ENCODE measurements at regions not wholly inside any gene's neighbourhood (a gene's known extent, or its start where the extent isn't known, plus 50 kb on each side); places are given as distances from the start of the nearest gene placed in this dataset.

GRCh38 chr16:86876499-86876898 is 298.1 kb downstream of the FOXL1 start:
- ATAC-seq (replicated peaks; ENCODE audit: extremely low read depth, poor library complexity, severe bottlenecking) = no peak
- Mint-ChIP-seq H3K27me3 (peaks cover 64% of the 10 kb centered on the region), H3K27ac (ENCODE audit: low read depth) (no peak overlapping the region)

GRCh38 chr16:86877108-86877507 is 298.8 kb downstream of the FOXL1 start:
- no peaks in the 10 kb centered on the region for H3K36me3 Mint-ChIP-seq (ENCODE audit: insufficient read depth)
- peaks cover 69% of the 10 kb centered on the region for H3K27me3 Mint-ChIP-seq

More at GRCh38 chr16:86876499-86876898, 298.1 kb downstream of the FOXL1 start:
- DNase-seq (ENCODE audit: low spot score in 2 of 2) = no peak
- Mint-ChIP-seq H3K9me3 (peaks cover 7% of the 10 kb centered on the region), H3K36me3 (ENCODE audit: insufficient read depth) (no peaks in the 10 kb centered on the region), H3K4me1 (no peaks in the 10 kb centered on the region), H3K4me3 (no peak overlapping the region)

DNA sequence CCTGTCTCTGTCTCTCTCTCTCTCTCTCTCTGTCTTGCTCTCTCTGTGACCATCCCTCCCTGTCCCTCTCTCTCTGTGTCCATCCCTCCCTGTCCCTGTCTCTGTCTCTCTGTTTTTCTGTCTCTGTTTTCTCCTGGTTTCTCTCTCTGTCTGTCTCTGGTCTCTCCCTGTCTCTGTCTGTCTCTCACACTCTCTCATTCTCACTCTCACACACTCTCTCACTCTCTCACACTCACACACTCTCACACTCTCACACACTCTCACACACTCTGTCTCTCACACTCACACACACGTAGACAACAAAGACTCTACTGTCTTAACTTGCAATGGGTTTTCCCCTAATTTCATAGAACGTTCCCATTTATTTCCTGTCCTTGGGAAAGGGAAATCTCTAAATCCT is 299.5 kb downstream of the FOXL1 start:
- Mint-ChIP-seq H3K9me3 (peaks cover 7% of the 10 kb centered on the region), H3K4me1 (no peaks in the 10 kb centered on the region), H3K27ac (ENCODE audit: low read depth) (no peak overlapping the region), H3K4me3 (no peak overlapping the region), H3K36me3 (ENCODE audit: insufficient read depth) (no peaks in the 10 kb centered on the region), H3K27me3 (peaks cover 69% of the 10 kb centered on the region)
- ATAC-seq (replicated peaks; ENCODE audit: extremely low read depth, poor library complexity, severe bottlenecking) (no peak), DNase-seq (ENCODE audit: low spot score in 2 of 2) (no peak)

More at GRCh38 chr16:86877108-86877507, 298.8 kb downstream of the FOXL1 start:
- H3K4me3 Mint-ChIP-seq = no peak overlapping the region
- H3K4me1 Mint-ChIP-seq = no peaks in the 10 kb centered on the region
- ATAC-seq (replicated peaks; ENCODE audit: extremely low read depth, poor library complexity, severe bottlenecking) (no peak), DNase-seq (ENCODE audit: low spot score in 2 of 2) (no peak)
- H3K27ac Mint-ChIP-seq (ENCODE audit: low read depth) = no peak overlapping the region
- H3K9me3 Mint-ChIP-seq = peaks cover 7% of the 10 kb centered on the region

DNA sequence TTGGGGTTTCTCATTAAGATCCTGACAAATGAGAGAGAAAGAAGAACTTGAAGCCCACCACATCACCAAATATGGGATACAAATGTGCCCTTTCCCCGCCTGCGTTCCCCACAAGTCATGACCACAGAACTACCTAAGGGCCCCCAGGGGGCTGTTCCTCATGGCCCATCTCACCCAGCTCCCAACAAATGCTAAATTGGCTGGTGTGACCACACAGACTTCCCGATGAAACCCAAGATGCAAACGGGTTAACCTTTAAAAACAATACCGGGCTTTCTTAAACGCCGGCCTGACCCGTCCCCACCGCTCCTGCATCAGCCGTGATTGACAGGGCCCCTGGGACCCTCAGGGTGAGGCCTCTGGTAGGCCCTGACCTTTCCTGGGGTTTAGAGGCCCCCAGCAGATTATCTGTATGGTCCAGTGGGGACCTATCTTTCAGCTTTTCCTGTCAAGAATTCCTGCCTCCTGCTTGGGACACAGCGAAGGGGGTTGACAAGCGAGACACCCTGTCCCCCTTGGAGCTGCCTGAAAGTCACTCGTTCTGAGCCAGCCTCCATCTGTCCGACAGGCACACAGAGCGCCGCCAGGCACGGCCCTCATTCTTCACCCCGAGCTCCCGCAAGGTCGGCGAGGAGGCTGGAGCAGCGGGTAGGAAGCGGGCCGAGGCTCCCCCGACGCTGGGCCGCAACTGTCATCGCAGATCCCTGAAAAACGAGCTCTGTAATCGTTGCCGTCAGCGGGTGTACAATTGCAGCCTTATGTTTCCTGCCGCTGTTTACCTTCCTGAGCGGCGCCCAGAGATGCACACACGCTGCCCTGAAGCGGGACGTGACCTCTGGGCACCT is 300.1 kb downstream of the FOXL1 start:
- Mint-ChIP-seq H3K27ac (ENCODE audit: low read depth) (no peak overlapping the region), H3K4me1 (no peaks in the 10 kb centered on the region), H3K9me3 (peaks cover 7% of the 10 kb centered on the region), H3K4me3 (no peak overlapping the region), H3K27me3 (peaks cover 73% of the 10 kb centered on the region), H3K36me3 (ENCODE audit: insufficient read depth) (no peaks in the 10 kb centered on the region)
- DNase-seq (ENCODE audit: low spot score in 2 of 2) = no peak
- no peak for ATAC-seq (replicated peaks; ENCODE audit: extremely low read depth, poor library complexity, severe bottlenecking)

DNA sequence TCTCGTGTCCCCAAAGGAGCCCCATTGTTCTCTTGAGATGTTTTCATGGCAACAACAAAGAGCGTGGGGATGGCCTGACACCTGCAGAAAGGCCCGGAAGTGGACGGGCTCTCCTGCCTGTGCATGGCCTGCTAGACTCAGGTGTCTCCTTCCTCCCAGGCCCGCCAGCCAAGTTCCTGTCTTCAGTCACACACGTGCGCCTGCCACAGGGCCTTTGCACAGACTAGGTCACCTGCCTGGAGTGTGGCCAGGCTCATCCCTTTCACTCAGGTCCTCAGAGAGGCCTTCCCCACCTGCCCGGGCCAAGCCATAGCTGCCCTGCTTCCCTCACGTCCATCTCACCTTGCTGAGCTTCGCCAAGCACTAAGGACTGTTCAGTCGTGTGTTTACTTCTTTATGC is 300.9 kb downstream of the FOXL1 start:
- H3K36me3 Mint-ChIP-seq (ENCODE audit: insufficient read depth) = no peaks in the 10 kb centered on the region

DNA sequence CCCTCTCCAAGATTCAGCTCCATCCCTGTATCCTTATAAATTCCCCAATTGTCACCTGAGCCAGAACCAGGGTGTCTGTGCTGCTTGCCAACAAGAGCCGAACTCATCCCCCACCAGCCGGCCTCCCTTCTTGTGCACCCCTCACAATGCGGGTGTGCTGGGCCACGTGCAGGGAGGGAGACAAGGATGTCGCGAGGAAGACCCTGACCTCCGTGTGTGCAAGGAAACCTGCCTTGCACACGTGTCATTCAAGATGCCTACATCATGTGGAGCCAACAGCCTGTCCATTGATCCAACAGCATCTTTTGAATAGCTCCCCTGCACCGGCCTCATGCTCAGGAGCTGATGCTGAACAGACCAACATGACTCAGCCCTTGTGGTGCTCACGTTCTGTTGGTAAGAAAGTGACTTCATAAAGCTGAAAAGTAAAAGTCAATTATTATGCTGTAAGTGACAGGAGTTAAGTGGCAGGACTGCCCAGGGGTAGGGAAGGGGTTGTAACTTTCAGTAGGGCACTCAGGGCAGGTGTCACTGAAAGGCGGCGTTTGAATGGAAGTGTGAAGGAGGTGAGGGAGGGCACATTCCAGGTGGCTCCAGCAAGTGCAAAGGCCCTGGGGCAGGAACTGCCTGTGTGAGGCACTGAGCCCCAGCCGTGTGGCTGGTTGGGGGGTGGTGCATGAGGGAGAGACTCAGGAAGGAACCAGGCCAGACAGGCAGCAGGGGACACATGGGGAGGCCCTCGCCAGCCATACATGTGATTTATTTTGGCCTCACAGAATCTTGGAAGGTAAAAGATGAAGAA is 302.2 kb downstream of the FOXL1 start:
- ATAC-seq (replicated peaks; ENCODE audit: extremely low read depth, poor library complexity, severe bottlenecking) = no peak
- H3K36me3 Mint-ChIP-seq (ENCODE audit: insufficient read depth) = no peaks in the 10 kb centered on the region
- H3K27me3 Mint-ChIP-seq = peaks cover 87% of the 10 kb centered on the region

More for the DNA sequence above, 300.9 kb downstream of the FOXL1 start:
- no peak overlapping the region for H3K4me3 Mint-ChIP-seq
- peaks cover 7% of the 10 kb centered on the region for H3K9me3 Mint-ChIP-seq
- H3K27me3 Mint-ChIP-seq = peaks cover 77% of the 10 kb centered on the region
- H3K27ac Mint-ChIP-seq (ENCODE audit: low read depth) = no peak overlapping the region
- DNase-seq (ENCODE audit: low spot score in 2 of 2) = no peak
- no peak for ATAC-seq (replicated peaks; ENCODE audit: extremely low read depth, poor library complexity, severe bottlenecking)
- H3K4me1 Mint-ChIP-seq = no peaks in the 10 kb centered on the region

GRCh38 chr16:86881118-86881510 is 302.8 kb downstream of the FOXL1 start:
- peaks cover 87% of the 10 kb centered on the region for H3K27me3 Mint-ChIP-seq
- H3K36me3 Mint-ChIP-seq (ENCODE audit: insufficient read depth) = no peaks in the 10 kb centered on the region
- no peaks in the 10 kb centered on the region for H3K4me1 Mint-ChIP-seq
- ATAC-seq (replicated peaks; ENCODE audit: extremely low read depth, poor library complexity, severe bottlenecking) (no peak), DNase-seq (ENCODE audit: low spot score in 2 of 2) (no peak)
- H3K9me3 Mint-ChIP-seq = peaks cover 7% of the 10 kb centered on the region
- H3K27ac Mint-ChIP-seq (ENCODE audit: low read depth) = no peak overlapping the region
- H3K4me3 Mint-ChIP-seq = no peak overlapping the region

More for the DNA sequence above, 302.2 kb downstream of the FOXL1 start:
- peaks cover 7% of the 10 kb centered on the region for H3K9me3 Mint-ChIP-seq
- no peaks in the 10 kb centered on the region for H3K4me1 Mint-ChIP-seq
- DNase-seq (ENCODE audit: low spot score in 2 of 2) = no peak
- no peak overlapping the region for H3K27ac Mint-ChIP-seq (ENCODE audit: low read depth)
- no peak overlapping the region for H3K4me3 Mint-ChIP-seq

DNA sequence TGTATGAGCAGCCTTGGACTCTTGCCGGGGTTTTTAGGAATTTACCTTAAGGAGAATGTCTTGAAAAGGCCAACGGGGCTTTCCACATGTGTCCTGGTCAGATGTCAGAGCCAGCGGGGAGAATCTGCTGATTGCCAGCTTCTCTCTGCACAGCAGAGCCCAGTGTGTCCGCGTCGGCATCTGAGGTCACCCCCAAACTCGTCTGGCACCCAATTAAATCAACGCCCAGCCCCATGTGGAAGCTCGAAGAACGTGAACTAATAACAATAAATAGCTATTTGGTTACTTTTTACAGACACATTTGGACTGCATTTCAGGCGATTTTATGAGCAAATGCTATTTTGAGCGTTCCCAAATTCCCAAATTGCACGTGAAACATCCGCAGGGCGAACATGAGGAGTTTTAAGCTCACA is 303.5 kb downstream of the FOXL1 start:
- Mint-ChIP-seq H3K27ac (ENCODE audit: low read depth) (no peak overlapping the region), H3K27me3 (peaks cover 79% of the 10 kb centered on the region), H3K9me3 (peaks cover 7% of the 10 kb centered on the region), H3K4me3 (no peak overlapping the region), H3K36me3 (ENCODE audit: insufficient read depth) (no peaks in the 10 kb centered on the region), H3K4me1 (no peaks in the 10 kb centered on the region)
- DNase-seq (ENCODE audit: low spot score in 2 of 2) = no peak
- no peak for ATAC-seq (replicated peaks; ENCODE audit: extremely low read depth, poor library complexity, severe bottlenecking)

DNA sequence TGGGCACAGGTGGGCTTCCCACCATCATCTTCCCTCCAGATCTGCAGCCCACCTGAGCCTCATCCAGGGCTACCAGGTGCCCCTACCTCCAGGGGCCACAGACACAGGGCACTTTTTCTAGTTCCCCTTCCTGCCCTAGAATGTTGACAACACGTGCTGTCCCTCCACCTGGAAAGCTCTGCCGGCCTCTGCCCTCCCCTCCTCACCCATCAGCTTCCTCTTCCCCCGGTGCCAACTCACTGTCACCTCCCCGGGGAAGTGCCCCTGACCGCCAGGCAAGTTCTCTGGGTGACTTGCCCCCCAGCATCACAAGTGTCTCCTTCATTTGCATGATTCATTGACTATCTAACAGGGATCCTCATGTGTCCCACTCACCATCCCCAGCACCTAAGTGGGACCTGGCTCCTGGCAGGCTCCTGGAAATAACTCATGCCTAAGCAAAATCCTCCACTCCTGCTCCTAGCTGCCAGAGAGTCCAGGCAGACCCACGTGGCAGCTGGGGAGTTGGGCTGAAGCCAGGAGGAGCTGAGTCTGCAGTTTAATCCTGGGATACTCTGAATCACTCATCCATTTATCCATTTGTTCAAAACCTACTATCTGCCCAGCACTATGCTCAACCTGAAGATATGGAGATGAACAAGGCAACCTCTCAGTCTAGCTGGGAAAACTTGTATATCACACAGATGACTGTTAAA is 304.4 kb downstream of the FOXL1 start:
- no peaks in the 10 kb centered on the region for H3K4me1 Mint-ChIP-seq
- DNase-seq (ENCODE audit: low spot score in 2 of 2) = no peak
- no peak for ATAC-seq (replicated peaks; ENCODE audit: extremely low read depth, poor library complexity, severe bottlenecking)
- no peak overlapping the region for H3K4me3 Mint-ChIP-seq
- H3K9me3 Mint-ChIP-seq = peaks cover 4% of the 10 kb centered on the region
- no peak overlapping the region for H3K27ac Mint-ChIP-seq (ENCODE audit: low read depth)
- no peaks in the 10 kb centered on the region for H3K36me3 Mint-ChIP-seq (ENCODE audit: insufficient read depth)
- peaks cover 71% of the 10 kb centered on the region for H3K27me3 Mint-ChIP-seq

- ATAC-seq (replicated peaks; ENCODE audit: extremely low read depth, poor library complexity, severe bottlenecking) = no peak
- no peak for DNase-seq (ENCODE audit: low spot score in 2 of 2)
- no peaks in the 10 kb centered on the region for H3K36me3 Mint-ChIP-seq (ENCODE audit: insufficient read depth)
- no peak overlapping the region for H3K4me3 Mint-ChIP-seq
- H3K27ac Mint-ChIP-seq (ENCODE audit: low read depth) = no peak overlapping the region
- no peaks in the 10 kb centered on the region for H3K4me1 Mint-ChIP-seq
- H3K27me3 Mint-ChIP-seq = peaks cover 60% of the 10 kb centered on the region
- peaks cover under 1% of the 10 kb centered on the region for H3K9me3 Mint-ChIP-seq
These were observed 305.4 kb downstream of the FOXL1 start for GRCh38 chr16:86883583-86884389.

DNA sequence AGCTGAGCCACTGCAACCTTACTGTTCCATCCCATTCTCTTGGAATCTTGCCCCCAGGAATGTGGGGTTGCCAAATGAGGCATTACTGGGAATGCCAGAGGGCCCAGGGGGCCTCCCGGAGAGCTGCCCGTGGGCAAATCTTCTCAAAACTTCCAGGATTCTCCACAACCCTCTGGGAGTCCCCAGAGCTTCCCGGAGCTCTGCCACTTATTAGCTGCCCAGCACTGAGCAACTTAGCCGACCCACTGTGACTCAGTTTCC is 306.0 kb downstream of the FOXL1 start:
- no peaks in the 10 kb centered on the region for H3K4me1 Mint-ChIP-seq
- no peak for DNase-seq (ENCODE audit: low spot score in 2 of 2)
- no peak for ATAC-seq (replicated peaks; ENCODE audit: extremely low read depth, poor library complexity, severe bottlenecking)
- no peak overlapping the region for H3K27ac Mint-ChIP-seq (ENCODE audit: low read depth)
- H3K4me3 Mint-ChIP-seq = no peak overlapping the region
- H3K36me3 Mint-ChIP-seq (ENCODE audit: insufficient read depth) = no peaks in the 10 kb centered on the region
- peaks cover 6% of the 10 kb centered on the region for H3K9me3 Mint-ChIP-seq
- peaks cover 55% of the 10 kb centered on the region for H3K27me3 Mint-ChIP-seq

DNA sequence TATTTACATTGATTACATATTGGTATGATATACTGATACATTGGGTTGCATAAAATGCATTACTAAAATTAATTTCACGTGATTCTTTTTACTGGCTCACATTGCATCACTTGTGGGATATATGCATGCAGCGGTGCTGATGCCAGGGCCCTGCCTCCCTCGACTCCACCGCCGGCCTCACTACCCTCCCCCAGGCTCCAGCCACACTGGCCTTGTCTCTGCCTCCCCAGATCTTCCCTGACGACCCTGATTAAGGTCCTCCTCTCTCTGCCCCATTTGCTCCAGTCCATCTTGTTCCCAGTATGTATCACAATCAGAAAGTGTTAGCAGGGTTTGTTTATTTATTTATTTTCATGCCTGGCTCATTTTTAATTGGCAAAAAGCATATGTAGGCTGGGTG is 306.8 kb downstream of the FOXL1 start:
- Mint-ChIP-seq H3K36me3 (ENCODE audit: insufficient read depth) (no peaks in the 10 kb centered on the region), H3K4me1 (no peaks in the 10 kb centered on the region), H3K27ac (ENCODE audit: low read depth) (no peak overlapping the region), H3K9me3 (peaks cover 7% of the 10 kb centered on the region), H3K4me3 (no peak overlapping the region), H3K27me3 (peaks cover 47% of the 10 kb centered on the region)
- no peak for ATAC-seq (replicated peaks; ENCODE audit: extremely low read depth, poor library complexity, severe bottlenecking)
- DNase-seq (ENCODE audit: low spot score in 2 of 2) = no peak
